Panc1 (cell line): ENCODE measurements at regions not wholly inside any gene's neighbourhood (a gene's known extent, or its start where the extent isn't known, plus 50 kb on each side); places are given as distances from the start of the nearest gene placed in this dataset.
"Not testable (repeated sequence)": the region's sequence is repeated elsewhere in the genome, so short reads cannot be mapped to it uniquely, and the experiment has no call there.

Experiments used
- POLR2AphosphoS5 ChIP-seq: IDR thresholded peaks from 2 replicates; pipeline ENCODE4 v1.6.1; 2012; ENCODE audit warnings: mild to moderate bottlenecking, low read depth, low read length, moderate library complexity
- TF ChIP-seq, protein P1 (sequence below): fragments of 450-650 bp; IDR thresholded peaks from 2 replicates; pipeline ENCODE4 v1.5.1; 2017; ENCODE audit warnings: mild to moderate bottlenecking
- TF ChIP-seq, protein P2 (sequence below), 2 experiments: IDR thresholded peaks; 2 replicates each; pipeline ENCODE4 v1.6.1; 2011 to 2012; ENCODE audit warnings: low read depth in 2 of 2, control low read depth in 1 of 2, low read length in 1 of 2, mild to moderate bottlenecking in 1 of 2, moderate library complexity in 1 of 2; ENCODE audit not compliant: insufficient read depth in 1 of 2

GRCh38 chr7:6951553-6951952 is 125.5 kb upstream of the CCZ1B start:
- TF ChIP-seq, protein P1, sequence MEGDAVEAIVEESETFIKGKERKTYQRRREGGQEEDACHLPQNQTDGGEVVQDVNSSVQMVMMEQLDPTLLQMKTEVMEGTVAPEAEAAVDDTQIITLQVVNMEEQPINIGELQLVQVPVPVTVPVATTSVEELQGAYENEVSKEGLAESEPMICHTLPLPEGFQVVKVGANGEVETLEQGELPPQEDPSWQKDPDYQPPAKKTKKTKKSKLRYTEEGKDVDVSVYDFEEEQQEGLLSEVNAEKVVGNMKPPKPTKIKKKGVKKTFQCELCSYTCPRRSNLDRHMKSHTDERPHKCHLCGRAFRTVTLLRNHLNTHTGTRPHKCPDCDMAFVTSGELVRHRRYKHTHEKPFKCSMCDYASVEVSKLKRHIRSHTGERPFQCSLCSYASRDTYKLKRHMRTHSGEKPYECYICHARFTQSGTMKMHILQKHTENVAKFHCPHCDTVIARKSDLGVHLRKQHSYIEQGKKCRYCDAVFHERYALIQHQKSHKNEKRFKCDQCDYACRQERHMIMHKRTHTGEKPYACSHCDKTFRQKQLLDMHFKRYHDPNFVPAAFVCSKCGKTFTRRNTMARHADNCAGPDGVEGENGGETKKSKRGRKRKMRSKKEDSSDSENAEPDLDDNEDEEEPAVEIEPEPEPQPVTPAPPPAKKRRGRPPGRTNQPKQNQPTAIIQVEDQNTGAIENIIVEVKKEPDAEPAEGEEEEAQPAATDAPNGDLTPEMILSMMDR: not testable (repeated sequence)
- not testable (repeated sequence) for TF ChIP-seq POLR2AphosphoS5
- TF ChIP-seq, protein P2, sequence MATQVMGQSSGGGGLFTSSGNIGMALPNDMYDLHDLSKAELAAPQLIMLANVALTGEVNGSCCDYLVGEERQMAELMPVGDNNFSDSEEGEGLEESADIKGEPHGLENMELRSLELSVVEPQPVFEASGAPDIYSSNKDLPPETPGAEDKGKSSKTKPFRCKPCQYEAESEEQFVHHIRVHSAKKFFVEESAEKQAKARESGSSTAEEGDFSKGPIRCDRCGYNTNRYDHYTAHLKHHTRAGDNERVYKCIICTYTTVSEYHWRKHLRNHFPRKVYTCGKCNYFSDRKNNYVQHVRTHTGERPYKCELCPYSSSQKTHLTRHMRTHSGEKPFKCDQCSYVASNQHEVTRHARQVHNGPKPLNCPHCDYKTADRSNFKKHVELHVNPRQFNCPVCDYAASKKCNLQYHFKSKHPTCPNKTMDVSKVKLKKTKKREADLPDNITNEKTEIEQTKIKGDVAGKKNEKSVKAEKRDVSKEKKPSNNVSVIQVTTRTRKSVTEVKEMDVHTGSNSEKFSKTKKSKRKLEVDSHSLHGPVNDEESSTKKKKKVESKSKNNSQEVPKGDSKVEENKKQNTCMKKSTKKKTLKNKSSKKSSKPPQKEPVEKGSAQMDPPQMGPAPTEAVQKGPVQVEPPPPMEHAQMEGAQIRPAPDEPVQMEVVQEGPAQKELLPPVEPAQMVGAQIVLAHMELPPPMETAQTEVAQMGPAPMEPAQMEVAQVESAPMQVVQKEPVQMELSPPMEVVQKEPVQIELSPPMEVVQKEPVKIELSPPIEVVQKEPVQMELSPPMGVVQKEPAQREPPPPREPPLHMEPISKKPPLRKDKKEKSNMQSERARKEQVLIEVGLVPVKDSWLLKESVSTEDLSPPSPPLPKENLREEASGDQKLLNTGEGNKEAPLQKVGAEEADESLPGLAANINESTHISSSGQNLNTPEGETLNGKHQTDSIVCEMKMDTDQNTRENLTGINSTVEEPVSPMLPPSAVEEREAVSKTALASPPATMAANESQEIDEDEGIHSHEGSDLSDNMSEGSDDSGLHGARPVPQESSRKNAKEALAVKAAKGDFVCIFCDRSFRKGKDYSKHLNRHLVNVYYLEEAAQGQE (IDR thresholded peaks at IDR 0.05; ENCODE audit: insufficient read depth in 1 of 2, low read depth in 2 of 2, low read length in 1 of 2): peak in 1 of 2 experiments; percentile 53; a peak in 1 of 4 replicates
